ENCODE measurements at regions not wholly inside any gene's neighbourhood (a gene's known extent, or its start where the extent isn't known, plus 50 kb on each side); places are given as distances from the start of the nearest gene placed in this dataset.
"Not testable (repeated sequence)": the region's sequence is repeated elsewhere in the genome, so short reads cannot be mapped to it uniquely, and the experiment has no call there.

- DNase-seq, result not testable (repeated sequence)
These were observed 261.2 kb downstream of the ADGRD1 start for GRCh38 chr12:131214936-131215335.

DNA sequence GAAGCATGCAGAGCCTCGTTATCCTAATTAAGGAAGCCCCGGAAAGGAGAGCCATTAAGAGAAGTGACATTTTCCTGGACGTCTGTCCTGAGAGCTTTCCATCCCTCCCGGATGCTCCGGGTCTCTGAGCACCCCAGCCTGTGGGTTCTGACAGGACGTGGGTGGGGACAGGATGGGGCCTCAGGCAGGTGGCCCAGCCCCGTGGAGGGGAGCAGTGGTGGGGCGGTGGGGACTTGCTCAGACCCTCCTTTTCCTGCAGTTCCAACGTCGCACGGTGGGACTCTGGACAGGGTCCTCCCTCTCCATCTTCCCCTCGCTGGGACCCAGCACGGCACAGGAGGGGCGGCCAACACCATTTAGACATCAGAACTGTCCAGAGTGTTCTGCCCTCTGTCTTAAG, 262.9 kb downstream of the ADGRD1 start:
- not testable (repeated sequence) for DNase-seq

DNA sequence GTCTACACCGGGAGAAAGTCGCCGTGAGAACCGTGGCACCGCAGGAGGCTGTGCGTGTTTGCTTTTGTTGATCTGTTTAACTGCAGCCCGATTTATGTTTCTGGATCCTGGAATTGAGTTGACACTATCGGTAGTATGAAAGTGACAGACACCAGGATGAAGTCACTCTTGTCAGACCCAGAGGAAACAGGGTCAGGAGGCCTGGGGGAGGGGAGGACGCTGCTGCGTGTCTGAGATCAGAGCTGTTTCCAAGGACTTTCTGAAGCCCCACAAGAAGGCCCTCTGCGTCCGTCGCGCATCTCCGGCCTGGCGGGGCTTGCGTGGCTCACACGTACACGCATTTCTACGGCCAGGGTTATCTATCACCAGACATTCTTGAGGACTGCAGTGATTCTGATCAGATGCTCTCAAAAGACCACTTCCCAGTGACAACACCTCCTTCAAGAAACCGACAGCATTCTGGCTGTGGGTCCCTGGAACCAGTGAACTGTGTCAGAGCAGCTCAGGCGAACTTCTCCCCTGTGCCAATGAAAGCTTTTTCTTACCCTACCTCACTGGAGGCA, 263.4 kb downstream of the ADGRD1 start:
- no peak for DNase-seq

GRCh38 chr12:131218026-131218922, 264.6 kb downstream of the ADGRD1 start:
- no peak for DNase-seq

DNA sequence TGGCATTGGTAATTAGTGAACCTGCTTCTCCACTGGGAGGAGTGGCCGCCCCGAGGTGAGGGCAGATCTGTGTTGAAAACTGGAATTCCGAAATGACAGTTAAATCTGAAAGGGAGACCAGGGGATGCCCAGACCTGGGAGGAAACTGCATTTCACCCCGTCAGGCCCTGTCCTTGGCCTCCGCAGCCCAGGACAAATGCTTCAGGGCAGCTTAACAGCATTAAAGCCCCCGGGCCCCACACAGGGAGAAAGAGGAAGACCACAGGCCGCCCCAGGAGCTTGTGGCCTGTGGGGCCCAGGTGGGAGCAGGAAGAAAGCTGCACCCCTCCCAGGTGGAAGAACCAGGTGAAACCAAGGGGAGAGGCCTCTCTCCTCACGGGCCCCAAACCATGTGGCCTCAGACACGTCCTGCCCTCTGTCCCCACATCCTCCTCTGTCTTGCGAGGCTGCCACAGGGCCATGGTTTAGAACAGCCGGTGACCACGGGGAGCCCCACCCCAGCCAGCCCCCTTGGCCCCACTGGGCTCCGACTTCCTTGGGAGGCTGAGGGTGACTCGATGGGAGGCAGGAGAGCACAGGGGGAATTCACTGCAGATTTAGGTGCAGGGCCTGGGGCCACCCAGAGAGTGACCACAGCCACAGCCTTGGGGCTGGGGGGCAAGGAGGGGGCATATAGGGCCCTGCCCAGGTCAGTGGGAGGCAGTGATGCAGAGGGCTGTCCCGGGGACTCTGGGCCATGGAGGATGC, 265.4 kb downstream of the ADGRD1 start:
- no peak for DNase-seq

DNA sequence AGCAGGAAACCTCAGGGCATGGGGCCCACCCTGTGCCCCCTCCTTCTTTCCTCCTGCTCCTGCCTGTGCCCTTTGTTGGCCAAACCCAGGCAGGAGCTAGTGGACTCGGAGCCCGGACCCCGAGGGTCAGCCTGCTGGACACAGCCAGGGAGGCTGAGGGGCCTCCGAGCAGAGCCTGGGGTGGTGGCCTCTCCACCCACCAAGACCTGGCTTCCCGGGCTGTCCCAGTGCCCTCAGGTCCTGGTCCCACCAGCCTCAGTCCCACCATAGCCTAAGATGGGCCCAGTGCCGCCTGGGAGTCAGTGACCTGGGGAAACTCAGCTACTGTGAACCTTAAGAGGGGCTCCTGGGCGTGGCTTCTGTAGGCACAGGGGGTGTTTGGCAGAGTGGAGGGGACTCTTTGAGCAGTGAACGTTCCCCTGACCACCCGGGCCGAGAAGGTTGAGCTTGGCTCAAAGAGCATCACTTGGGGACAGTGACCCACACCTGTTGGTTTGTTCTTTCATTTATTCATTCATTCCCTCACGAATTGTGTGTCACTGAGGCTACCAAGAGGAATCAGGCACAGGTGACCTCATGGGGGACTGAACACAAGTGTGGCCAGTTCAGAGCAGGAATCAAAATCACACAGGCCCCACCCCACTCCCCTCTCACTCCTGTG, 266.1 kb downstream of the ADGRD1 start:
- no peak for DNase-seq

- DNase-seq, result no peak
These were observed 266.6 kb downstream of the ADGRD1 start for GRCh38 chr12:131220331-131220685.

DNA sequence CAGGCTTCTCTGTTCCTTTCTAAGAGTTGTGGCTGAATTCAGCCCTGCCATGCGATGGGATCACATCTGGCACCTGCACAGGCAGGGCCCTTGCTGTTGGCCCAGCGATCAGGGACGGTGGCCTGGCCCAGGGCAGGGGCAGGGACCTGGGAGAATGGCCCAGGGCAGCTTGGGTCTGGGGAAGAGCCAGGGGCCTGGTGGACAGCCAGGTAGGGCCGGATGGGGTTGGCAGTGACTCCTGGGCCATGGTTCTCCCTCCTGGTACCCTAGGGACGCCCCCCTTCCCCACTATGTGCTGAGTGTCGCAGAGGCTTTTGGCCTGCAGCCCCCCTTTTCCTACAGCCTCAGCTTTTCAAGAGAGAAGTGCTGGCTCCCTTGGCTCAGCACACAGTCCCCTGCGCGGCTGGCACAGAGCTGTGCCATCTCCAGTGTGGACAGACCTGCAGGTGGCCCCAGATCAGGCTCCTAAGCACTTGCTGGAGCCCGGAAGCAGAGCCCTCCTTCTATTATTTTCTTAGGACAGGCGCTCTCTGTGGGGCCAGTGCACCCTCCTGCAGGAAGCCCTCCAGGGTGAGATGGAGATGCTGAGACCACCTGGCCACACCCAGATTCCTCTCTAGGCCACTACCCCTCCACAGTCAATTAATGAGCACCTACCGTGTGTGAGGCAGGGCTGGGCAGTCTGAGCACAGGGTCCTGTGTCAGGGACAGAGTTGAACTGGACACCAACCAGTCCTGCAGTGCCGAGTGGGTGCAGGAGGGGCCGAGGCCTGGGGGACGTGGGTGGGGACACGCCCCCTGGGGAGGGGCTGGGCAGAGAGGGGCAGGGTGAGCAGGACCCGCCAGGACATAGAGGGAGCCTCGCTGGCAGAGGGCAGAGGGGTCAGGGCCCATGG, 267.6 kb downstream of the ADGRD1 start:
- no peak for DNase-seq

DNA sequence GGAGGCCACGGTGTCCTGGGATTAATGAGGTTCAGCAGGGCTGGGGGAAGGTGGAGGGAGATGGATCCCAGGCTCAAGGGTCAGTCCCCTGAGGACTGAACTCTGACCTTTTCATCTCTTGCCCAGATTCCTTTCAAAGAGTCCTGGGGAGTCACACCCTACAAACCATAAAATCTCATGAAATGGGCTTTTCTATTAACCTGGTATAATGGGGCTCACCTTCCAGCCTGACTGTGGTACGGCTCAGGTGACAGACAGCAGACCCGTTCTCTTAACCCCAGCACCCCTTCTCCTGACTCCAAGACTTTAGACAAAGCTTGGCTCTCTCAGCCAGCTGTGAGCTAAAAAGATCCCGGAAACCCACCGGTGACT, 268.2 kb downstream of the ADGRD1 start:
- DNase-seq, result no peak

DNA sequence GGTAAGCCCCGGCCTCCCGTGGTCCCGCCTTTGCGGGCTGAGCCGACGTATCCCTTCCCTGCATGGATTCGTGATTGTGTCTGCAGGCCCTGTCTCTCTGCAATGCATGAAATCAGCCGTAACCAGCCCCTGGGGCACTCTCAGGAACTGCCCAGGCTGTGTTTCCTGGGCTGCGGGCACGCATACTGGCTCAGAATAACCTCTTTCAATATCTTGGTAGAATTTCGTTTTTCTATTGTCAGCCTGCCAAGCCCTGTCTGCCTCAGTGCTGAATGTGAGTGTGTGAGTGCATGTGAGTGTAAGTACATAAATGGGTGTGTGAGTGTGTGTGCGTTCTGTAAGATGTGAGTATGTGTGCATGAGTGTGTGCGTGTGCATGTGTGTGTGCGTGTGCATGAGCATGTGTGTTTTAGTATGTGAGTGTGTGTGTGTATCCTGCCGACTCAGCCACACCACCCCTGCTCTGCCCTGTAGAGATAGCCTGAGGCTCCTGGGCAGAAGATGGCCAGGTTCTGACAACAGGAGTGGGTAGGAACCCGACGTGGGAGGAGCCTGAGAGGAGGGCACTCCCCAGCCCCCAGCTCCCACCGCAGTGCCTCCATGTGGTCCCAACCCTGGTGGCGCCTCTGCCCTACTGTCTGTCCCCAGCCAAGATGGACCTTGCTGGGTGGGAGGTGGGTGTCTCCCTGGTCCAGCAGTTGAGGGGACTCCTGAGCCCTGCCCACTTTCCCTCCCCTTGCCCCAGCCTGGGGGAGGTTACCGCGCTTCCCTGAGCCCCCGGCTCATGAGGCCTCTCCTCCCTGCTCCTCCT, 268.8 kb downstream of the ADGRD1 start:
- no peak for DNase-seq

DNA sequence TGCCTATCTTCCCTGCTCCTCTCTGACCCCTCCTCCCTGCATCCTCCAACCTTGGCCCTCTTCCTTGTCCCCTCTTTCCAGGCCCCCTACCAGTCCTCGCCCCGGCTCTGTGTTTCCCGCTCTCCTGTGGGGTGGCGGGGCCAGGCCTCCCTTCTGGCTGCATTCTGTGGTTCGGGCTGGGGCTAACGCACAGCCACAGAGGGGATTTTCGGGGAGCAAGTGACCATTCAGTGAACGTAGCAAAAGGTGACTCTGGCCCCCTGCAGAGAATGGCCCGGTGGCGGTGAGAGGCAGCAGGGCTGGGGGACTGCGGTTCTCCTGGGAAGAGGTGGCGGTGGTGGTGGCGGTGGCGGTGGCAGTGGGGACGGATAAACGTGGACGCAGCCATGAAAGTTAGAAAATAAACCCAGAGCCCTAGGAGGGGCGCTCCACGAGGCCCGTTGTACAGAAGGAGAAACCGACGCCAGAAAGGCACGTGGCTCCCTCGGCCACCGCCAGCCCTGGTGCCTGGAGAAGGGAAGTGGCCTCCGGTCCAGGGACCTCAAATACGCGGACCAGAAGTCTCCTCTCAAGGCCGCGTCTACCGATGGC, 269.6 kb downstream of the ADGRD1 start:
- no peak for DNase-seq

GRCh38 chr12:131223791-131224225, 270.1 kb downstream of the ADGRD1 start:
- no peak for DNase-seq

DNA sequence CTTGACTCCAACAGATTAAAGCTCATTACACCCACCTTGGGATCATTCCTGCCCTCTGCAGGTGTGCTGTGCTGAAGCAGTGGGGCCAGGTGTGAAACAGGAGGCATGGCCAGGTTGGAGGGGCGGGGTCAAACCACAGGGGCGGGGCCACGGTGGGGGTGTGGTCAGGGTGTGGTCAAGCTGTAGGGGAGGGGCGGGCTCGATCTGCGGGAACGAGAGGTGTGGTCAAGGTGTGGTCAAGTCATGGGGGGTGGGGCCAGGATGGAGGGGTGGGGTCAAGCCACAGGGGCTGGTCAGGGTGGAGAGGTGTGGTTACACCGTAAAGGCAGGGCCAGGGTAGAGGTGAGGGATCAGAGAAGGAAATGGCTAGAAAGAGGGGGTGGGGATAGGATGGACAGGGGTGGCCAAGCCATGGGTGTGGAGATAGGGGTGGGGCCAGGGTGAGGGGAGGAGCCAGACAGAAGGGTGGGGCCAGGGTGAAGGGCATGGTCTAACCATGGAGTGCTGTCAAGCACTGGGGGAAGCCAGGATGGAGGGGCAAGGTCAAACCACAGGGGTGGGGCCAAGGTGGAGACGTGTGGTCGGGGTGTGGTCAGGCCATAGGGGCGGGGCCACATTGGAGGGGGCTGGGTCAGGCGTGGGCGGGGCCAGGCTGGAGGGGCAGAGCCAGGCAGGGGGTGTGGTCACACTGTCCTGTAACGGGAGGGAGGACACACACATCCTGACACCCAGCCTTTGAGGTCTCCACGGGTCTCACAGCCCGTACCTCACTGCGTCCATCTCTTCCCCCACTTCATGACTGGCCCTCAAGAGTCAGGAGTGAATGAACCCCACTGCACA, 270.7 kb downstream of the ADGRD1 start:
- not testable (repeated sequence) for DNase-seq

- not testable (repeated sequence) for DNase-seq
These were observed 271.3 kb downstream of the ADGRD1 start for GRCh38 chr12:131225066-131225380.

DNA sequence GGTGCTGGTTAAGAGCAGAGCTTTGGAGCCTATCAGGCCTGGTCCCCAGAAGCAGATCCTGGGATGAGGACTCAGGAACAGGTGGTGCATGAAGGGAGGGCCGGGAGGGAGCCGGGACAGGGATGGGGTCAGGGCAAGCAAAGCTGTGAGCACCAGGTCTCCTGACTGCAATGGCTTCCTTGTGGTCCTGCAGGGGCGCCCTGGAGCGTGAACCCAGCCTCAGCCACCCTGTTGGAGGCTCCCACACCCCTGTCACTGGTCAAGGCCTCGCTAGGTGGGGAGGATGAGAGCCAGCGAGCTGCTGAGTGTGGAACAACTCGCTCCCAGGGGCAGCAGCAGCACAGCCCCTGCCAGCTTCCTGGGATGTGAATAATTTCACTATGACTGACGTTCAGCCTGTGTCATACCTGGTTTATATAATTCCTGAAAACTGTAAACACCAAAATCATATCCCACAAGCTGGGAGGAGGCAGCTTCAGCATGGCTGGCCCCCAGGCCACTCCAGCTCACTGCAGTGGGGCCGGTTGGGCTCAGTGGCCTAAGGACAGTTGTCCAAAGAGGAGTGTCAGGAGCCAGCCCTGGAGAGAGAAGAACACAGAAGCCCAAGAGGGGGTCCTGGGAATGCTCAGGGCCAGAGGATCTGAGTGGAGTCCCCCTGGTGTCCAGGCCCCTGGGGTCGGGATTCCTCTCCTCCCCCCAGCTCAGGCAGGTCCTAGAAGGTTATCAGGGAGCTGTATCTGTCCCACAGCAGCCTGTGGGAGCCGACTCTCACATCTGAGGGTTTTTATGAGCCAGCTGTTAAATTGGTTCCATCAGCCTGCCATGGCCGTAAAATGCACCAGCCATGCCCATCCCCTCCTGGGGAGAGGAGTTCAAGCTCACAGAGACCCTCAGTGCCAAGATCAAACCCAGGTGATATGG, 272.9 kb downstream of the ADGRD1 start:
- no peak for DNase-seq

DNA sequence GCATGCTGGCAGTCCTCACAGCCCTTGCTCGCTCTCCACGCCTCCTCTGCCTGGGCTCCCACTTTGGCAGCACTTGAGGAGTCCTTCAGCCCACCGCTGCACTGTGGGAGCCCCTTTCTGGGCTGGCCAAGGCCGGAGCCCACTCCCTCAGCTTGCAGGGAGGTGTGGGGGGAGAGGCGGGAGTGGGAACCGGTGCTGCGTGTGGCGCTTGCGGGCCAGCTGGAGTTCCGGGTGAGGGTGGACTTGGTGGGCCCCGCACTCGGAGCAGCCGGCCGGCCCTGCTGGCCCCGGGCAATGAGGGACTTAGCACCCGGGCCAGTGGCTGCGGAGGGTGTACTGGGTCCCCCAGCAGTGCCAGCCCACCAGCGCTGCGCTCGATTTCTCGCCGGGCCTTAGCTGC, 273.9 kb downstream of the ADGRD1 start:
- not testable (repeated sequence) for DNase-seq

- DNase-seq, result not testable (repeated sequence)
These were observed 275.3 kb downstream of the ADGRD1 start for GRCh38 chr12:131229079-131229425.

- no peak for DNase-seq
These were observed 276.0 kb downstream of the ADGRD1 start for GRCh38 chr12:131229426-131230339.

All from CD4-positive, alpha-beta T cell treated with Interferon alpha-2 for 1 hour (primary cell).